ENCODE measurements at regions not wholly inside any gene's neighbourhood (a gene's known extent, or its start where the extent isn't known, plus 50 kb on each side); places are given as distances from the start of the nearest gene placed in this dataset.

GRCh38 chr6:94424692-94425091 is 1005.3 kb upstream of the EPHA7 start:
- DNase-seq (ENCODE audit: low read depth): no peak
- H3K4me3 ChIP-seq (ENCODE audit: low read depth, low read length): no peak overlapping the region
- TF ChIP-seq CTCF (IDR thresholded peaks at IDR 0.05; ENCODE audit: insufficient read depth, low read length): no peak

DNA sequence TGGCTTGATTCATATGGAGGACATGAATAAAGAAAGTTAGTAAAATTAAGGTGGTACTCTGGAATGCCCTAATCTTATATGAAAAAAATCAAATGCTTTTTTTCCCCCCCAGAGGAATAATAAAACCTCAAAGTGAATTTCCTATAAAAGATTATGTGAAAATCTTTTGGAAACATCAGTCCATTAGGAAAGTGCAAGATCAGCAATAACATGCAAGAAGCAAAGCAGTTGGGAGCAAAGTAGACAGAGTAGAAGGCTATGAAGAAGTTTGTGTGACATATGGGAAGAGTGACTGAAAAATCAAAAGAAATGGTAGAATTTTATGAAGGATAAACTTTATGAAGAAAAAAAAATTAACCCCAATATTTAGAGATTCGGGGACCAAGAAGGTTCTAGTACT is 998.0 kb upstream of the EPHA7 start:
- no peak for DNase-seq (ENCODE audit: low read depth)
- no peak for TF ChIP-seq CTCF (IDR thresholded peaks at IDR 0.05; ENCODE audit: insufficient read depth, low read length)
- H3K4me3 ChIP-seq (ENCODE audit: low read depth, low read length): no peak overlapping the region

GRCh38 chr6:94414041-94414440 is 994.7 kb upstream of the EPHA7 start:
- TF ChIP-seq CTCF (IDR thresholded peaks at IDR 0.05; ENCODE audit: insufficient read depth, low read length): no peak
- no peak for DNase-seq (ENCODE audit: low read depth)

DNA sequence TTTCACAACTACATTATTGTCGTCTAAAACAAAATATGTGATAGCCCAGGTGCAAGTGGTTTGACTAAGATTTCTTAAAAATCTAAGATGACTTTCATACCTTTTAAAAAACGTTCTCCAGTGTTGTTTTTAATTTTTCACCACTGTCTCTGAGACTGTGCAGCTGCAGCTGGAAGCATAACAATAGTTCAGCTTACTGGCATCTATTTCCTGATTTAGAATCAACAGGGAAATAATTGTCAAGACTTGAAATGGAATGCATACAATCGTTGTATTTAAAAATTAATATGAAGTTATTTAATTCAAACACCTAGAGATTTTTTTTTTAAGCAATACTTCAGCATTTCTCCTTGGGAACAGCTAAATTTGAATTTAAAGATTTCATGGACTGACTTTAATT is 982.0 kb upstream of the EPHA7 start:
- no peak for TF ChIP-seq CTCF (IDR thresholded peaks at IDR 0.05; ENCODE audit: insufficient read depth, low read length)
- H3K4me3 ChIP-seq (ENCODE audit: low read depth, low read length): no peak overlapping the region

More at GRCh38 chr6:94414041-94414440, 994.7 kb upstream of the EPHA7 start:
- no peak overlapping the region for H3K4me3 ChIP-seq (ENCODE audit: low read depth, low read length)

DNA sequence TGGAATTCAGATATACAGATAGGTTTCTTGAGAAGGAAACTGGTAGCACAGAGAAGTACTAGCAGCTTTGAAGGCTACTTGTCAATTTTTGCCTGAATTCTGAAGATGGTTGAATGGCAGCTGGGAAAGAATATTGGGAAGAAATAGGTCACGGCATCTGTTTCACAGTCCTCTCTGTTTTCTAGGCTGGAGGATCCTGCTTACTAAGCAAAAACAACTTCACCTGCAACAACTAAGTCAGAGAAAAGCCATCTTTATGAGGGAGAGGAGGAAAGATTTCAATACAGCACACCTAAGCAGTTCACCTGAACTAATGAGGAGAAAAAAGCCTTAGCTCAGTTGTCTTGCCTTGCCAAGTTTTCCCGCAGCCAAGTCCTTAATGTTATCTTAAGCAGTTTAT is 975.5 kb upstream of the EPHA7 start:
- TF ChIP-seq CTCF (IDR thresholded peaks at IDR 0.05; ENCODE audit: insufficient read depth, low read length): no peak
- DNase-seq (ENCODE audit: low read depth): no peak

More for the DNA sequence above, 982.0 kb upstream of the EPHA7 start:
- no peak for DNase-seq (ENCODE audit: low read depth)

GRCh38 chr6:94389218-94389617 is 969.9 kb upstream of the EPHA7 start:
- H3K4me3 ChIP-seq (ENCODE audit: low read depth, low read length): no peak overlapping the region
- no peak for DNase-seq (ENCODE audit: low read depth)
- no peak for TF ChIP-seq CTCF (IDR thresholded peaks at IDR 0.05; ENCODE audit: insufficient read depth, low read length)

More for the DNA sequence above, 975.5 kb upstream of the EPHA7 start:
- H3K4me3 ChIP-seq (ENCODE audit: low read depth, low read length): no peak overlapping the region

- no peak for TF ChIP-seq CTCF (IDR thresholded peaks at IDR 0.05; ENCODE audit: insufficient read depth, low read length)
- DNase-seq (ENCODE audit: low read depth): no peak
- H3K4me3 ChIP-seq (ENCODE audit: low read depth, low read length): no peak overlapping the region
These were observed 958.5 kb upstream of the EPHA7 start for GRCh38 chr6:94377835-94378234.

Measured in fibroblast of the aortic adventitia (primary cell).